ENCODE measurements at regions not wholly inside any gene's neighbourhood (a gene's known extent, or its start where the extent isn't known, plus 50 kb on each side); places are given as distances from the start of the nearest gene placed in this dataset.

DNA sequence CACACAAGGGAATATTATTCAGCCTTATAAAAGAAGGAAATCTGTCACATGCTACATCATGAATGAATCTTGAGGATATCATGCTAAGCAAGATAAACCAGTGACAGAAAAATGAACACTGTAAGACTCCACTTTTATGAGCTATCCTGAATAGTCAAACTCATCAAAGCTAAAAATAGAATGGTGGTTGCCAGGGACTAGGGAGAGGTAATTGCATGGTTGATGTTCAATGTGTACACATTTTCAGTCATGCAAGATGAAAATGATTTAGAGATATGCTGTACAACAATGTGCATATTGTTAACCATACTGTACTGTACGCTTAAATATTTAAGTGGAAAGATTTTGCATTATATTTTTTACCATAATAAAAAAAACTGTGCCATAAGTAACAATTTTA, 1349.1 kb downstream of the XPNPEP1 start:
- no peaks in the 10 kb centered on the region for H3K9me3 ChIP-seq (ENCODE audit: insufficient read depth, low read length)
- no peaks in the 10 kb centered on the region for H3K9me2 ChIP-seq (replicated peaks; ENCODE audit: insufficient read depth, low read length)
- H3K27ac ChIP-seq (ENCODE audit: low read depth, low read length), result no peak overlapping the region
- H3F3A ChIP-seq (ENCODE audit: insufficient read depth), result no peaks in the 10 kb centered on the region
- no peak overlapping the region for H3K4me3 ChIP-seq (ENCODE audit: insufficient read depth, low read length, poor library complexity, severe bottlenecking)
- no peaks in the 10 kb centered on the region for H3K36me3 ChIP-seq (ENCODE audit: low read length)
- no peak overlapping the region for H2AFZ ChIP-seq (ENCODE audit: low read depth, low read length, severe bottlenecking)
- TF ChIP-seq, protein P1, sequence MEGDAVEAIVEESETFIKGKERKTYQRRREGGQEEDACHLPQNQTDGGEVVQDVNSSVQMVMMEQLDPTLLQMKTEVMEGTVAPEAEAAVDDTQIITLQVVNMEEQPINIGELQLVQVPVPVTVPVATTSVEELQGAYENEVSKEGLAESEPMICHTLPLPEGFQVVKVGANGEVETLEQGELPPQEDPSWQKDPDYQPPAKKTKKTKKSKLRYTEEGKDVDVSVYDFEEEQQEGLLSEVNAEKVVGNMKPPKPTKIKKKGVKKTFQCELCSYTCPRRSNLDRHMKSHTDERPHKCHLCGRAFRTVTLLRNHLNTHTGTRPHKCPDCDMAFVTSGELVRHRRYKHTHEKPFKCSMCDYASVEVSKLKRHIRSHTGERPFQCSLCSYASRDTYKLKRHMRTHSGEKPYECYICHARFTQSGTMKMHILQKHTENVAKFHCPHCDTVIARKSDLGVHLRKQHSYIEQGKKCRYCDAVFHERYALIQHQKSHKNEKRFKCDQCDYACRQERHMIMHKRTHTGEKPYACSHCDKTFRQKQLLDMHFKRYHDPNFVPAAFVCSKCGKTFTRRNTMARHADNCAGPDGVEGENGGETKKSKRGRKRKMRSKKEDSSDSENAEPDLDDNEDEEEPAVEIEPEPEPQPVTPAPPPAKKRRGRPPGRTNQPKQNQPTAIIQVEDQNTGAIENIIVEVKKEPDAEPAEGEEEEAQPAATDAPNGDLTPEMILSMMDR (IDR thresholded peaks at IDR 0.05; ENCODE audit: insufficient read depth, low read length, poor library complexity, severe bottlenecking), result no peak
- no peak for TF ChIP-seq EZH2phosphoT487 (conservative IDR thresholded peaks at IDR 0.05; ENCODE audit: low read length)
- H3K9ac ChIP-seq (ENCODE audit: low read length), result no peak overlapping the region
- no peaks in the 10 kb centered on the region for H4K20me1 ChIP-seq (ENCODE audit: low read depth, low read length)
- no peak overlapping the region for H3K4me2 ChIP-seq (ENCODE audit: low read depth, low read length, poor library complexity, severe bottlenecking)
- H3K79me2 ChIP-seq (ENCODE audit: insufficient read depth, low read length), result no peaks in the 10 kb centered on the region
- H3K27me3 ChIP-seq (ENCODE audit: low read length), result no peaks in the 10 kb centered on the region

DNA sequence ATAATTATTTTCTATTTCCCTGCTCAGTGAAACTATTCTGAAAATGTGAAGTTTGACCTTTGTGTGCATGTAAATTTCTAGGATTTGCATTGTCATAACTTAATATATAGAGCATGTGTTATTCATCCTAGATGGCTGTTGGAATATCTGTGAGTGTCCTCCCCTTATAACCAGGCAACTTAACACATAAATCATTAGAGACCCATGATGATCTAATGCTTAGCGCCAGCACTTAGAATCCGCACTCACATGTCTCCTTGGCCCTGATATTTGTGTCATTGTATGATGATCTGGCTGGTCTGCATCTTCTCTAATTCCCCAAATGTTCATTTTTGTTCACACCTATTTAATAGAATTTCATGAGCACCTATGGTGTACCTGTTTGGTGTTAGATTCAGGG, 1354.5 kb downstream of the XPNPEP1 start:
- Histone ChIP-seq H3F3A (ENCODE audit: insufficient read depth) (no peaks in the 10 kb centered on the region), H3K9me2 (replicated peaks; ENCODE audit: insufficient read depth, low read length) (no peaks in the 10 kb centered on the region), H3K27ac (ENCODE audit: low read depth, low read length) (no peak overlapping the region), H4K20me1 (ENCODE audit: low read depth, low read length) (no peaks in the 10 kb centered on the region), H3K4me3 (ENCODE audit: insufficient read depth, low read length, poor library complexity, severe bottlenecking) (no peak overlapping the region), H3K79me2 (ENCODE audit: insufficient read depth, low read length) (no peaks in the 10 kb centered on the region), H3K4me2 (ENCODE audit: low read depth, low read length, poor library complexity, severe bottlenecking) (no peak overlapping the region), H3K9ac (ENCODE audit: low read length) (no peak overlapping the region), H2AFZ (ENCODE audit: low read depth, low read length, severe bottlenecking) (no peak overlapping the region), H3K36me3 (ENCODE audit: low read length) (no peaks in the 10 kb centered on the region), H3K9me3 (ENCODE audit: insufficient read depth, low read length) (no peaks in the 10 kb centered on the region), H3K27me3 (ENCODE audit: low read length) (no peaks in the 10 kb centered on the region)
- TF ChIP-seq, protein P1 (IDR thresholded peaks at IDR 0.05; ENCODE audit: insufficient read depth, low read length, poor library complexity, severe bottlenecking), result no peak

DNA sequence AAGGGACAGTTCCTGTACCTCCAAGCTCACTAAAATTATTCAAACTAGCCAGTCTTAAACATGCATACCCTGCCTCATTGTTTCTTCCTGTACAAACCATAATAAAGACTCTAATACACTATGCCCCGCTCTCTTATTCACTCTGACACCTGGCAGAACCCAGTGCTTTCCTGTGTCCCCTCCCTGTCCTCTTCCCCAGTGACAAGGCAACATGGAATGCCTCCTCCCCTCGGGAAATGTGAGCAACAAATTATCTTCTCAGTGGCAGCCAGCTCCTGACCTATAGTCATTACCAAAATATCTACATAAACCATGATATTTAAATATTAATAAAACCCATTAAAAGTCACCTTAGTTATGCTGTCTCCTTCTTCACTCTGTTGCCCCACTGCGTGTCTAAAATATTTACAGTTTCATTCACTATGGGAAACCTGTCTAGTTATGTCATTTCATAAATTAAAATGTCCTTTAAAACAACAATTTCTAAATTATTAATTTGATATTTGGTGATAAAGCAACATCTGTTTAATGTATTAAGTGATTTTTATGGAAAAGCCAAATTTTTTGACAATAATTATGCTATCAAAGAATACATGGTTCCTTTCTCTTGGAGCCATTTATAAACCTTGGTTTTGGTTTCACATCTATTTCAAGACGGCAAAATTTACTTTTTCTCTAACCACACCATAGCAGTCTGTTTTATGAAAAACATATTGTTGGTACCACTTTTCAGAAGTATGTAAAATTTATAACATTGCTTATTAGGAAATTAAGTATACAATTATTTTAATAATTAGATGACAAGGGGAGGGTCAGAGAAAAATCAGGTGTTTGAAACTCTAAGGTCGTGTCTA, 1355.2 kb downstream of the XPNPEP1 start:
- Histone ChIP-seq H3K79me2 (ENCODE audit: insufficient read depth, low read length) (no peaks in the 10 kb centered on the region), H3K4me2 (ENCODE audit: low read depth, low read length, poor library complexity, severe bottlenecking) (no peak overlapping the region), H3K9me3 (ENCODE audit: insufficient read depth, low read length) (no peaks in the 10 kb centered on the region), H3K9me2 (replicated peaks; ENCODE audit: insufficient read depth, low read length) (no peaks in the 10 kb centered on the region), H3K4me3 (ENCODE audit: insufficient read depth, low read length, poor library complexity, severe bottlenecking) (no peak overlapping the region), H3K27ac (ENCODE audit: low read depth, low read length) (no peak overlapping the region), H3K27me3 (ENCODE audit: low read length) (no peaks in the 10 kb centered on the region), H4K20me1 (ENCODE audit: low read depth, low read length) (no peaks in the 10 kb centered on the region), H3F3A (ENCODE audit: insufficient read depth) (no peaks in the 10 kb centered on the region), H3K36me3 (ENCODE audit: low read length) (no peaks in the 10 kb centered on the region), H3K9ac (ENCODE audit: low read length) (no peak overlapping the region), H2AFZ (ENCODE audit: low read depth, low read length, severe bottlenecking) (no peak overlapping the region)
- TF ChIP-seq, protein P1 (IDR thresholded peaks at IDR 0.05; ENCODE audit: insufficient read depth, low read length, poor library complexity, severe bottlenecking), result no peak
- no peak for TF ChIP-seq EZH2phosphoT487 (conservative IDR thresholded peaks at IDR 0.05; ENCODE audit: low read length)
